ENCODE measurements at regions not wholly inside any gene's neighbourhood (a gene's known extent, or its start where the extent isn't known, plus 50 kb on each side); places are given as distances from the start of the nearest gene placed in this dataset.
"Not testable (repeated sequence)": the region's sequence is repeated elsewhere in the genome, so short reads cannot be mapped to it uniquely, and the experiment has no call there.

- no peak for DNase-seq
Measured at GRCh38 chr1:196088541-196088940, 519.7 kb downstream of the KCNT2 start.

- no peak for DNase-seq
Measured at GRCh38 chr1:196078691-196079090, 529.5 kb downstream of the KCNT2 start.

- DNase-seq, result no peak
Measured at GRCh38 chr1:196075621-196076020, 532.6 kb downstream of the KCNT2 start.

- no peak for DNase-seq
Measured at GRCh38 chr1:196074182-196074581, 534.1 kb downstream of the KCNT2 start.

- DNase-seq, result no peak
Measured at GRCh38 chr1:196071447-196071846, 536.8 kb downstream of the KCNT2 start.

GRCh38 chr1:196070940-196071339 is 537.3 kb downstream of the KCNT2 start:
- DNase-seq, result no peak

- DNase-seq, result no peak
Measured at GRCh38 chr1:196063952-196064351, 544.3 kb downstream of the KCNT2 start.

- no peak for DNase-seq
Measured at GRCh38 chr1:196063294-196063693, 544.9 kb downstream of the KCNT2 start.

- no peak for DNase-seq
Measured at GRCh38 chr1:196060539-196060938, 547.7 kb downstream of the KCNT2 start.

- no peak for DNase-seq
Measured at GRCh38 chr1:196059210-196059609, 549.0 kb downstream of the KCNT2 start.

GRCh38 chr1:196056966-196057365 is 551.3 kb downstream of the KCNT2 start:
- no peak for DNase-seq

GRCh38 chr1:196049407-196049806 is 558.8 kb downstream of the KCNT2 start:
- no peak for DNase-seq

- no peak for DNase-seq
Measured at GRCh38 chr1:196043268-196043667, 565.0 kb downstream of the KCNT2 start.

GRCh38 chr1:196034080-196034706 is 574.0 kb downstream of the KCNT2 start:
- DNase-seq, result no peak

GRCh38 chr1:196031387-196031786 is 576.9 kb downstream of the KCNT2 start:
- not testable (repeated sequence) for DNase-seq

- DNase-seq, result no peak
Measured at GRCh38 chr1:196030455-196030854, 577.8 kb downstream of the KCNT2 start.

- no peak for DNase-seq
Measured at GRCh38 chr1:196029410-196029809, 578.8 kb downstream of the KCNT2 start.

GRCh38 chr1:196027127-196027526 is 581.1 kb downstream of the KCNT2 start:
- DNase-seq, result no peak

GRCh38 chr1:196021174-196021573 is 587.1 kb downstream of the KCNT2 start:
- DNase-seq, result not testable (repeated sequence)

- no peak for DNase-seq
Measured at GRCh38 chr1:196009362-196009761, 598.9 kb downstream of the KCNT2 start.

- DNase-seq, result no peak
Measured at GRCh38 chr1:196007763-196008162, 600.5 kb downstream of the KCNT2 start.

- no peak for DNase-seq
Measured at GRCh38 chr1:196005426-196005825, 602.8 kb downstream of the KCNT2 start.

GRCh38 chr1:196004388-196004787 is 603.9 kb downstream of the KCNT2 start:
- DNase-seq, result not testable (repeated sequence)

GRCh38 chr1:196002906-196003305 is 605.3 kb downstream of the KCNT2 start:
- no peak for DNase-seq

- DNase-seq, result not testable (repeated sequence)
Measured at GRCh38 chr1:196002296-196002695, 605.9 kb downstream of the KCNT2 start.
